Daoy (cell line): ENCODE measurements at regions not wholly inside any gene's neighbourhood (a gene's known extent, or its start where the extent isn't known, plus 50 kb on each side); places are given as distances from the start of the nearest gene placed in this dataset.

Experiments used
- DNase-seq: peaks from one replicate; pipeline ENCODE4 v3.0.0-alpha.2; 2015; ENCODE audit warnings: low read depth

- no peak for DNase-seq
Measured at GRCh38 chr14:38107216-38107631, 100.5 kb upstream of the SSTR1 start.

- DNase-seq: no peak
Measured at GRCh38 chr14:38108681-38109080, 99.0 kb upstream of the SSTR1 start.

GRCh38 chr14:38110258-38110657 lies 97.4 kb upstream of the SSTR1 start:
- DNase-seq: no peak

DNA sequence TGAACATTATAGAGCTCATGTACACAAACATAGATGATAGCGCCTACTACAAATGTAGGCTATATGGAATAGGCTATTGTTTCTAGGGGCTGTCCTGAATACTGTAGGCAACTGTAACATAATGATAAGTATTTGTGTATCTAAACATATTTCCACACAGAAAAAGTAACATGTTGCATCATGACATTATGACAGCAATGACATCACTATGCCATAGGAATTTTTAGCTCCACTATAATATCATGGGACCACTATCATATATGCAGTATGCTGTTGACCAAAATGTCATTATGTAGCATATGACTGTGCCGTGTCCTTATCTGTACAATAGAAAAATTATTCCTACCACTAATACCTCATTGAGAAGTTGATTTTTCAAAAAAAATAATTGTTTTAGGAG lies 96.7 kb upstream of the SSTR1 start:
- no peak for DNase-seq

GRCh38 chr14:38113546-38113945 lies 94.2 kb upstream of the SSTR1 start:
- no peak for DNase-seq

DNA sequence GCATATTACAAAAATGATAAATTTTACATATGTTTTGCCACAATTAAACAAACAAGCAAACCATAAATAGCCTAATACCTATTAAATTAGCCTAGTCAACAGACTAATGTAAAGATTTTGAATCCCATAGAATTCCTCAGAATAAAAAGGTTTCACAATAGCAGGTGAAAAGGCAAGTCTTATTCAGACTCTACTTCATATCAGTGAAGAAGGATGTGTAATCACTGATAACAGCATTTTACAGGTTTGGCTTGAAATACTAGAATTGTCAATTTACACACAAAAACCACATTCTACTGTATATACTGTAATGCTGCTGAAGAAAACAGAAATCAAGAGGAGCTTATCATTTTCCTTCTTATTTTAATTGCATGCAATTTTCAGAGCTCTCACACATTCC lies 90.8 kb upstream of the SSTR1 start:
- no peak for DNase-seq

DNA sequence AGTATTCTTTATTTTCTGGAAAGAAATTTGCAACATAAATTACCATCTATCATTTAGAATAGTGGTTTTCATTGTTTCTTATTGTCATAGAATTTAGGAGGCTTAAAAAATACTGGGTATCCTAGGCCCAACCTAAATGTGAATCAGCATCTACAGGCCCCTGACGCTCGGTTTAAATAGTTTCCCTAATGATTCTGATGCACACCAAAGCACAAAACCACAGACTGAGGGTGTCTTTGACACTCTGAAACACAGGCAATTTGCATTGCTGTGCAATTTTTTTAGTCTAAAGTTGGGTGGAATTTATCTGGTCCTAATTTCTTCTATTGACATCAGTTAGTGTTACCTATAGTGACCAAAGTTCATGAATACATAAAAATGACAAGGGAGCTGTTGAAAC lies 87.6 kb upstream of the SSTR1 start:
- DNase-seq: no peak

GRCh38 chr14:38121320-38122020 lies 86.2 kb upstream of the SSTR1 start:
- DNase-seq: no peak

- no peak for DNase-seq
Measured at GRCh38 chr14:38122241-38122640, 85.5 kb upstream of the SSTR1 start.

- no peak for DNase-seq
Measured at GRCh38 chr14:38124506-38124905, 83.2 kb upstream of the SSTR1 start.

GRCh38 chr14:38125481-38126037 lies 82.1 kb upstream of the SSTR1 start:
- no peak for DNase-seq

DNA sequence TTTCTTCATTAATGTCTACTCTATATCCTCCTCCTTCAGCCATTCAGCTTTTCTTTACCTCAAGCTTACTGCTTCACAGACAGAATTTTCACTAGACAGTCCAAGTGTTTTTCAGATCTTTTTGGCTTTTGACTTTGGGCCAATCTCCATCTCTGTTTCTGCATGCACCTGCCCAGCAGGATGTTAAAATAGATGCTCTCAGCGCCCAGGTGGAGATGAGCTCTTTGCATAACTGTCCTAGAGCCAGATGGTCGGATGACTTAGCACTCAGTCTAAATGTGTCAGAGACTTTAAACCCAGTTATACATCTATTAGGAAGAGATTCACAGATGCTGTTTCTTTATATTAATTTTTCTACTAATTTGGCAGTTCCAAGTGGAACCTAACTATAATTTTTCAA lies 80.3 kb upstream of the SSTR1 start:
- no peak for DNase-seq

- DNase-seq: no peak
Measured at GRCh38 chr14:38127784-38128183, 79.9 kb upstream of the SSTR1 start.

- DNase-seq: no peak
Measured at GRCh38 chr14:38128640-38129039, 79.1 kb upstream of the SSTR1 start.

- DNase-seq: no peak
Measured at GRCh38 chr14:38129192-38129591, 78.5 kb upstream of the SSTR1 start.

DNA sequence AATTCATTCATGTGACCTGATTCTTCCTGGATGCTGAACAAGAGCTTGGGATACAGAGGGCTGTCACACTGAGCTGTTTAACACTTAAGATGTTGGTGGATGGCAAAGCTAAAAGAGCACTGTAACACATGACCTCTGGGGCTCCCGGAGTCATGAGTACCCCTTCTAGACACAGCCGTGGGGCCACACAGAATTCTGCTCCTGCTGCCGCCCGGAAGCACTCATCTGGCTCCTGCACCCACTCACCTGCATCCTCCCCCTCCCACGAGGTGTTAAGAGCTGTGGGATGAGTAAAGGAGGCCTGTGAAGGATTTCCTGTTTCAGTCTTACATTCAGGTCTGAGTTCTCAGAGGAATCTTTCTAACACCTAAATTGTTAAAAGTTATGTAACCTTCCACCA lies 78.0 kb upstream of the SSTR1 start:
- no peak for DNase-seq

- DNase-seq: no peak
Measured at GRCh38 chr14:38134416-38135030, 73.2 kb upstream of the SSTR1 start.

- no peak for DNase-seq
Measured at GRCh38 chr14:38135106-38135867, 72.4 kb upstream of the SSTR1 start.

- DNase-seq: no peak
Measured at GRCh38 chr14:38137005-38137404, 70.7 kb upstream of the SSTR1 start.

DNA sequence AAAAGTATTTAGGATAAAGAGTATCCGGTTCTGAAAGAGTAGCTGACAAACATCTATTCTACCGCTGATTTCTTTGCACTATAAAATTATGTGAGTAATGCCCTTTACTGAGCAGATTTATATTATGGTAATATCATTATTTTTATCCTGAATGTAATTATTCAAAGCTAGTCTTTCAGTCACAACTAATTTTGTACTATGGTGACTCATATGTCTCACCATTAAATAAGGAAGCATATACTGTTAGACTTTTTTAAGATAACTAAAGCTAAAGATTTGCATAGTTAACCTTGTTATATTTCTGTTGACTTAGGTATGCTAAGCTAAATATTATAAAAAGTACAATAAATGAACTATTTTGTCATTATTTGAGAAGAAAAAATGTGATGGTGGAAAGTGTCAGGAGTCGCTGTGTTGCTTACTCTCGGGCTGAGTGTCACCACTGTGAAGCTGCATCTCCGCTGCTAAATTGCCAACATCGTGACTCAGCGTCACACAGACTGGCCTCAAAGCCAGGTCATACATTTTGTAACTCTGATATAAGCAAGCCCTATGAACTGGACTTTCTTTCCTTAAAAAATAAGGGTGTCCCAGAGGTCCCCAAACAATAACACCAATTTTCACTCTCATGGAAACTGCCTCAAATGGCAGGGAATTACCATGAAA lies 69.1 kb upstream of the SSTR1 start:
- DNase-seq: no peak

DNA sequence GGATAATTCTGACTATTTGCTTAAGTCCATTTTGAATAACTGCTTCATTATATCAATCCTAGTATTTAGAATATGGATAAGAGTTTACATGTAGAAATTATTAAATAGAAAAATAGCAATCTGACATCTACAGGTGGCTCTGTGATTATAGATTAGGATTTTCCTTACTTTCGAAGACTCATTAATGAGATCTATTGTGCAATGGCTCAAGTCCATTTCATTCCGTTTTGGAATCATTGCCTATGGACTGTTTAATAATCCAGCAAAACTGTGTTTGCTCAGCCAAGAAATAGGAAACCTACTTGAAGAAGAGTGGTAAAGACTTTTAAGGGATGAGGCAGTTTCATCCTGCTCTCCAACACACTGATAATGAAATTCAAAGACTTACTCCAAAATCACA lies 67.8 kb upstream of the SSTR1 start:
- DNase-seq: no peak

GRCh38 chr14:38143170-38143569 lies 64.5 kb upstream of the SSTR1 start:
- DNase-seq: no peak
